Spleen (tissue), 11 donors: ENCODE measurements at regions not wholly inside any gene's neighbourhood (a gene's known extent, or its start where the extent isn't known, plus 50 kb on each side); places are given as distances from the start of the nearest gene placed in this dataset.

Experiments
- DNase-seq: peaks from one replicate; pipeline ENCODE4 v3.0.0-alpha.2; 2020
- H3K27ac ChIP-seq, 8 donors: fragments of 200-600 bp; sonication (generic) in 7 of 8; 1 replicate in 4 of 8; 2 replicates in 4 of 8; pipeline versions ENCODE4 v1.5.0 to v1.8.0; 2016 to 2021; ENCODE audit warnings: inconsistent platforms in 4 of 8, mild to moderate bottlenecking in 4 of 8, moderate library complexity in 1 of 8
- H3K27me3 ChIP-seq, 7 donors: fragments of 200-600 bp; sonication (generic) in 6 of 7; replicated peaks in 1 of 7; 1 replicate in 4 of 7; 2 replicates in 3 of 7; pipeline versions ENCODE4 v1.5.0 to v1.8.0; 2016 to 2021; ENCODE audit warnings: inconsistent platforms in 3 of 7, mild to moderate bottlenecking in 1 of 7
- H3K36me3 ChIP-seq, 6 donors: fragments of 200-600 bp; sonication (generic) in 5 of 6; 1 replicate in 4 of 6; 2 replicates in 2 of 6; pipeline versions ENCODE4 v1.5.0 to v1.8.0; 2016 to 2021; ENCODE audit warnings: inconsistent platforms in 2 of 6
- H3K4me1 ChIP-seq, 6 donors: fragments of 200-600 bp; sonication (generic) in 5 of 6; 1 replicate in 3 of 6; 2 replicates in 3 of 6; pipeline versions ENCODE4 v1.5.0 to v1.8.0; 2016 to 2021; ENCODE audit warnings: inconsistent platforms in 3 of 6
- H3K4me3 ChIP-seq, 8 donors: fragments of 200-600 bp; sonication (generic) in 7 of 8; 1 replicate in 4 of 8; 2 replicates in 4 of 8; pipeline versions ENCODE4 v1.5.0 to v1.8.0; 2016 to 2021; ENCODE audit warnings: inconsistent platforms in 4 of 8, mild to moderate bottlenecking in 4 of 8, moderate library complexity in 2 of 8
- H3K9me3 ChIP-seq, 8 donors: fragments of 200-600 bp; sonication (generic) in 7 of 8; 1 replicate in 4 of 8; 2 replicates in 4 of 8; pipeline versions ENCODE4 v1.5.0 to v1.8.0; 2016 to 2021; ENCODE audit warnings: inconsistent platforms in 4 of 8
- CTCF ChIP-seq, 11 experiments: fragments of 200-600 bp in 7 of 11; fragments of 450-650 bp in 4 of 11; sonication (generic) in 4 of 11; IDR thresholded peaks in 8 of 11; conservative IDR thresholded peaks in 3 of 11; 1 replicate in 7 of 11; 2 replicates in 4 of 11; pipeline versions ENCODE4 v1.4.0 to v1.8.0; 2016 to 2021; ENCODE audit warnings: antibody characterized with exemption in 11 of 11, inconsistent platforms in 4 of 11, mild to moderate bottlenecking in 1 of 11
- POLR2A ChIP-seq, 3 donors: fragments of 450-650 bp; IDR thresholded peaks; one replicate each; pipeline ENCODE4 v1.5.1; 2017; ENCODE audit warnings: antibody characterized with exemption in 3 of 3, mild to moderate bottlenecking in 1 of 3
- POLR2AphosphoS5 ChIP-seq, 3 donors: sonication (generic); formaldehyde crosslinking; IDR thresholded peaks; one replicate each; pipeline ENCODE4 v1.5.1; 2017; ENCODE audit warnings: antibody characterized with exemption in 3 of 3
- WGBS, 5 donors: extraction: QIAGEN DNeasy Blood & Tissue Kit in 3 of 5; methylation state at CpG; one replicate each; pipeline versions ENCODE4 v1.1.5 to v1.1.7; 2013 to 2018; 5-methylcytosine and 5-hydroxymethylcytosine counted together
- intact Hi-C: fragments of 100-400 bp; cut with DNase I; formaldehyde crosslinking; loops from one replicate; pipeline ENCODE4 v1.15.0; 2023; ENCODE audit warnings: low total_unique reads
- donor health status: healthy with polysubstance abuse.
- donor health status: DM: no; HTN: no; CAD: no; lungs with moderate emphysema.
- donor health status: DM: no; HTN: no; CAD: no.
- donor health status: Bipolar disorder and iron deficiency.
- donor health status: healthy.
- donor health status: DM: no; HTN: no; CAD: no.
- donor health status: DM: yes; HTN: yes; CAD: no.

- no peaks in the 10 kb centered on the region for H3K4me1 ChIP-seq
- H3K9me3 ChIP-seq = peaks cover 0 to 17% (median 11%) of the 10 kb centered on the region in 8 donors
- no peaks in the 10 kb centered on the region for H3K27me3 ChIP-seq
- WGBS, 5 donors = 21 to 39% (median 30%) methylated on average over 3 of the region's 3 CpGs
- no peak overlapping the region for H3K27ac ChIP-seq
- H3K36me3 ChIP-seq = no peaks in the 10 kb centered on the region
- intact Hi-C loops = no loop called here
- no peak for DNase-seq
- TF ChIP-seq POLR2A (IDR thresholded peaks at IDR 0.05) (no peak), POLR2AphosphoS5 (IDR thresholded peaks at IDR 0.05) (no peak), CTCF (IDR thresholded peaks at IDR 0.05 in 8 of 11, conservative IDR thresholded peaks at IDR 0.05 in 3 of 11) (no peak)
- H3K4me3 ChIP-seq = no peak overlapping the region
Observed at GRCh38 chr10:9707216-9707615, 1310.5 kb upstream of the CELF2 start.

GRCh38 chr10:9709849-9710248 lies 1307.8 kb upstream of the CELF2 start:
- Histone ChIP-seq H3K36me3 (no peaks in the 10 kb centered on the region), H3K9me3 (peaks cover 0 to 36% (median 23%) of the 10 kb centered on the region in 8 donors), H3K27ac (no peak overlapping the region), H3K4me1 (no peaks in the 10 kb centered on the region), H3K27me3 (no peaks in the 10 kb centered on the region), H3K4me3 (no peak overlapping the region)
- no peak for DNase-seq
- WGBS, 5 donors = 66 to 85% (median 73%) methylated on average over 3 of the region's 3 CpGs
- TF ChIP-seq CTCF (IDR thresholded peaks at IDR 0.05 in 8 of 11, conservative IDR thresholded peaks at IDR 0.05 in 3 of 11) (no peak), POLR2AphosphoS5 (IDR thresholded peaks at IDR 0.05) (no peak), POLR2A (IDR thresholded peaks at IDR 0.05) (no peak)
- intact Hi-C loops = no loop called here

GRCh38 chr10:9712393-9712792 lies 1305.3 kb upstream of the CELF2 start:
- intact Hi-C loops = no loop called here
- peaks cover 0 to 40% (median 23%) of the 10 kb centered on the region in 8 donors for H3K9me3 ChIP-seq
- TF ChIP-seq POLR2AphosphoS5 (IDR thresholded peaks at IDR 0.05) (no peak), POLR2A (IDR thresholded peaks at IDR 0.05) (no peak), CTCF (IDR thresholded peaks at IDR 0.05 in 8 of 11, conservative IDR thresholded peaks at IDR 0.05 in 3 of 11) (no peak)

GRCh38 chr10:9719246-9719645 lies 1298.4 kb upstream of the CELF2 start:
- no peak for TF ChIP-seq POLR2A (IDR thresholded peaks at IDR 0.05)
- TF ChIP-seq POLR2AphosphoS5 (IDR thresholded peaks at IDR 0.05) = no peak
- TF ChIP-seq CTCF (IDR thresholded peaks at IDR 0.05 in 8 of 11, conservative IDR thresholded peaks at IDR 0.05 in 3 of 11) = no peak
- H3K27ac ChIP-seq = no peak overlapping the region
- no peak overlapping the region for H3K4me3 ChIP-seq
- intact Hi-C loops = no loop called here
- H3K27me3 ChIP-seq = no peaks in the 10 kb centered on the region
- no peaks in the 10 kb centered on the region for H3K36me3 ChIP-seq
- H3K9me3 ChIP-seq = peaks cover 0 to 11% (median 0%) of the 10 kb centered on the region in 8 donors
- 64 to 80% (median 74%) methylated on average over 2 of the region's 2 CpGs for WGBS, 5 donors
- no peak for DNase-seq
- H3K4me1 ChIP-seq = no peaks in the 10 kb centered on the region

More at GRCh38 chr10:9712393-9712792, 1305.3 kb upstream of the CELF2 start:
- Histone ChIP-seq H3K4me1 (no peaks in the 10 kb centered on the region), H3K27me3 (no peaks in the 10 kb centered on the region), H3K27ac (no peak overlapping the region), H3K36me3 (no peaks in the 10 kb centered on the region), H3K4me3 (no peak overlapping the region)
- DNase-seq = no peak
